ENCODE measurements at regions not wholly inside any gene's neighbourhood (a gene's known extent, or its start where the extent isn't known, plus 50 kb on each side); places are given as distances from the start of the nearest gene placed in this dataset.

- no peak overlapping the region for H3K9ac ChIP-seq (ENCODE audit: low read length)
- no peak overlapping the region for H3K27ac ChIP-seq (ENCODE audit: low read depth, low read length)
- no peaks in the 10 kb centered on the region for H3K27me3 ChIP-seq (ENCODE audit: control insufficient read depth, insufficient read depth, low read length)
- no peaks in the 10 kb centered on the region for H3K4me1 ChIP-seq (ENCODE audit: control insufficient read depth, insufficient read depth, low read length)
- no peak overlapping the region for H3K4me3 ChIP-seq (ENCODE audit: low read depth, low read length)
- H3K9me3 ChIP-seq (ENCODE audit: control insufficient read depth, insufficient read depth, low read depth, low read length) = no peaks in the 10 kb centered on the region
- H3K36me3 ChIP-seq (ENCODE audit: control insufficient read depth, insufficient read depth, low read length) = no peaks in the 10 kb centered on the region
Measured at GRCh38 chr3:59426821-59427565, 377.2 kb upstream of the CFAP20DC start.

- H3K27ac ChIP-seq (ENCODE audit: low read depth, low read length) = no peak overlapping the region
- H3K9me3 ChIP-seq (ENCODE audit: control insufficient read depth, insufficient read depth, low read depth, low read length) = no peaks in the 10 kb centered on the region
- no peaks in the 10 kb centered on the region for H3K36me3 ChIP-seq (ENCODE audit: control insufficient read depth, insufficient read depth, low read length)
- no peak overlapping the region for H3K9ac ChIP-seq (ENCODE audit: low read length)
- H3K27me3 ChIP-seq (ENCODE audit: control insufficient read depth, insufficient read depth, low read length) = no peaks in the 10 kb centered on the region
- no peak overlapping the region for H3K4me3 ChIP-seq (ENCODE audit: low read depth, low read length)
- H3K4me1 ChIP-seq (ENCODE audit: control insufficient read depth, insufficient read depth, low read length) = no peaks in the 10 kb centered on the region
Measured at GRCh38 chr3:59425942-59426341, 376.1 kb upstream of the CFAP20DC start.

GRCh38 chr3:59425371-59425770, 375.5 kb upstream of the CFAP20DC start:
- H3K27ac ChIP-seq (ENCODE audit: low read depth, low read length) = no peak overlapping the region
- no peaks in the 10 kb centered on the region for H3K36me3 ChIP-seq (ENCODE audit: control insufficient read depth, insufficient read depth, low read length)
- H3K27me3 ChIP-seq (ENCODE audit: control insufficient read depth, insufficient read depth, low read length) = no peaks in the 10 kb centered on the region
- no peak overlapping the region for H3K4me3 ChIP-seq (ENCODE audit: low read depth, low read length)
- H3K4me1 ChIP-seq (ENCODE audit: control insufficient read depth, insufficient read depth, low read length) = no peaks in the 10 kb centered on the region
- no peak overlapping the region for H3K9ac ChIP-seq (ENCODE audit: low read length)
- H3K9me3 ChIP-seq (ENCODE audit: control insufficient read depth, insufficient read depth, low read depth, low read length) = no peaks in the 10 kb centered on the region

- no peaks in the 10 kb centered on the region for H3K9me3 ChIP-seq (ENCODE audit: control insufficient read depth, insufficient read depth, low read depth, low read length)
- no peak overlapping the region for H3K27ac ChIP-seq (ENCODE audit: low read depth, low read length)
- H3K4me1 ChIP-seq (ENCODE audit: control insufficient read depth, insufficient read depth, low read length) = no peaks in the 10 kb centered on the region
- H3K36me3 ChIP-seq (ENCODE audit: control insufficient read depth, insufficient read depth, low read length) = no peaks in the 10 kb centered on the region
- H3K9ac ChIP-seq (ENCODE audit: low read length) = no peak overlapping the region
- H3K27me3 ChIP-seq (ENCODE audit: control insufficient read depth, insufficient read depth, low read length) = no peaks in the 10 kb centered on the region
- no peak overlapping the region for H3K4me3 ChIP-seq (ENCODE audit: low read depth, low read length)
Measured at GRCh38 chr3:59424268-59425010, 374.6 kb upstream of the CFAP20DC start.

- no peaks in the 10 kb centered on the region for H3K36me3 ChIP-seq (ENCODE audit: control insufficient read depth, insufficient read depth, low read length)
- no peaks in the 10 kb centered on the region for H3K27me3 ChIP-seq (ENCODE audit: control insufficient read depth, insufficient read depth, low read length)
- no peak overlapping the region for H3K4me3 ChIP-seq (ENCODE audit: low read depth, low read length)
- no peak overlapping the region for H3K9ac ChIP-seq (ENCODE audit: low read length)
- H3K27ac ChIP-seq (ENCODE audit: low read depth, low read length) = no peak overlapping the region
- H3K9me3 ChIP-seq (ENCODE audit: control insufficient read depth, insufficient read depth, low read depth, low read length) = no peaks in the 10 kb centered on the region
- H3K4me1 ChIP-seq (ENCODE audit: control insufficient read depth, insufficient read depth, low read length) = no peaks in the 10 kb centered on the region
Measured at GRCh38 chr3:59423707-59424106, 373.9 kb upstream of the CFAP20DC start.

GRCh38 chr3:59422312-59422711, 372.5 kb upstream of the CFAP20DC start:
- Histone ChIP-seq H3K36me3 (ENCODE audit: control insufficient read depth, insufficient read depth, low read length) (no peaks in the 10 kb centered on the region), H3K4me3 (ENCODE audit: low read depth, low read length) (no peak overlapping the region), H3K27me3 (ENCODE audit: control insufficient read depth, insufficient read depth, low read length) (no peaks in the 10 kb centered on the region)

GRCh38 chr3:59418836-59419235, 369.0 kb upstream of the CFAP20DC start:
- H3K27me3 ChIP-seq (ENCODE audit: control insufficient read depth, insufficient read depth, low read length) = no peaks in the 10 kb centered on the region
- H3K4me1 ChIP-seq (ENCODE audit: control insufficient read depth, insufficient read depth, low read length) = no peaks in the 10 kb centered on the region
- no peak overlapping the region for H3K27ac ChIP-seq (ENCODE audit: low read depth, low read length)
- H3K9me3 ChIP-seq (ENCODE audit: control insufficient read depth, insufficient read depth, low read depth, low read length) = no peaks in the 10 kb centered on the region
- H3K4me3 ChIP-seq (ENCODE audit: low read depth, low read length) = no peak overlapping the region
- H3K9ac ChIP-seq (ENCODE audit: low read length) = no peak overlapping the region
- no peaks in the 10 kb centered on the region for H3K36me3 ChIP-seq (ENCODE audit: control insufficient read depth, insufficient read depth, low read length)

More at GRCh38 chr3:59422312-59422711, 372.5 kb upstream of the CFAP20DC start:
- no peak overlapping the region for H3K9ac ChIP-seq (ENCODE audit: low read length)
- no peaks in the 10 kb centered on the region for H3K9me3 ChIP-seq (ENCODE audit: control insufficient read depth, insufficient read depth, low read depth, low read length)
- H3K4me1 ChIP-seq (ENCODE audit: control insufficient read depth, insufficient read depth, low read length) = no peaks in the 10 kb centered on the region
- H3K27ac ChIP-seq (ENCODE audit: low read depth, low read length) = no peak overlapping the region

- Histone ChIP-seq H3K9me3 (ENCODE audit: control insufficient read depth, insufficient read depth, low read depth, low read length) (no peaks in the 10 kb centered on the region), H3K9ac (ENCODE audit: low read length) (no peak overlapping the region), H3K4me3 (ENCODE audit: low read depth, low read length) (no peak overlapping the region), H3K27ac (ENCODE audit: low read depth, low read length) (no peak overlapping the region), H3K4me1 (ENCODE audit: control insufficient read depth, insufficient read depth, low read length) (no peaks in the 10 kb centered on the region), H3K27me3 (ENCODE audit: control insufficient read depth, insufficient read depth, low read length) (0 out of 2 replicates have a peak, but pooled peaks cover 3% of the 10 kb centered on the region), H3K36me3 (ENCODE audit: control insufficient read depth, insufficient read depth, low read length) (no peaks in the 10 kb centered on the region)
Measured at GRCh38 chr3:59412516-59412915, 362.7 kb upstream of the CFAP20DC start.

- no peaks in the 10 kb centered on the region for H3K36me3 ChIP-seq (ENCODE audit: control insufficient read depth, insufficient read depth, low read length)
- no peak overlapping the region for H3K9ac ChIP-seq (ENCODE audit: low read length)
- H3K4me1 ChIP-seq (ENCODE audit: control insufficient read depth, insufficient read depth, low read length) = no peaks in the 10 kb centered on the region
- H3K4me3 ChIP-seq (ENCODE audit: low read depth, low read length) = no peak overlapping the region
- 0 out of 2 replicates have a peak, but pooled peaks cover 3% of the 10 kb centered on the region for H3K27me3 ChIP-seq (ENCODE audit: control insufficient read depth, insufficient read depth, low read length)
- no peaks in the 10 kb centered on the region for H3K9me3 ChIP-seq (ENCODE audit: control insufficient read depth, insufficient read depth, low read depth, low read length)
- no peak overlapping the region for H3K27ac ChIP-seq (ENCODE audit: low read depth, low read length)
Measured at GRCh38 chr3:59411694-59412093, 361.9 kb upstream of the CFAP20DC start.

GRCh38 chr3:59411186-59411585, 361.4 kb upstream of the CFAP20DC start:
- H3K4me1 ChIP-seq (ENCODE audit: control insufficient read depth, insufficient read depth, low read length) = no peaks in the 10 kb centered on the region
- H3K4me3 ChIP-seq (ENCODE audit: low read depth, low read length) = no peak overlapping the region
- 0 out of 2 replicates have a peak, but pooled peaks cover 3% of the 10 kb centered on the region for H3K27me3 ChIP-seq (ENCODE audit: control insufficient read depth, insufficient read depth, low read length)
- H3K9me3 ChIP-seq (ENCODE audit: control insufficient read depth, insufficient read depth, low read depth, low read length) = no peaks in the 10 kb centered on the region
- no peak overlapping the region for H3K27ac ChIP-seq (ENCODE audit: low read depth, low read length)
- no peaks in the 10 kb centered on the region for H3K36me3 ChIP-seq (ENCODE audit: control insufficient read depth, insufficient read depth, low read length)
- H3K9ac ChIP-seq (ENCODE audit: low read length) = no peak overlapping the region

- no peak overlapping the region for H3K4me3 ChIP-seq (ENCODE audit: low read depth, low read length)
- H3K27ac ChIP-seq (ENCODE audit: low read depth, low read length) = no peak overlapping the region
- H3K9ac ChIP-seq (ENCODE audit: low read length) = no peak overlapping the region
- H3K9me3 ChIP-seq (ENCODE audit: control insufficient read depth, insufficient read depth, low read depth, low read length) = no peaks in the 10 kb centered on the region
- H3K36me3 ChIP-seq (ENCODE audit: control insufficient read depth, insufficient read depth, low read length) = no peaks in the 10 kb centered on the region
- H3K4me1 ChIP-seq (ENCODE audit: control insufficient read depth, insufficient read depth, low read length) = no peaks in the 10 kb centered on the region
- 0 out of 2 replicates have a peak, but pooled peaks cover 3% of the 10 kb centered on the region for H3K27me3 ChIP-seq (ENCODE audit: control insufficient read depth, insufficient read depth, low read length)
Measured at GRCh38 chr3:59408047-59408624, 358.3 kb upstream of the CFAP20DC start.
